ENCODE measurements at regions not wholly inside any gene's neighbourhood (a gene's known extent, or its start where the extent isn't known, plus 50 kb on each side); places are given as distances from the start of the nearest gene placed in this dataset.

- in situ Hi-C loops (cut with HindIII; ENCODE audit: low pct_unique_long_range_greater_than_20kb, low sequenced_read_pairs) = no loop called here
- no peak for DNase-seq (ENCODE audit: low read depth, low spot score)
Measured at GRCh38 chr2:181224866-181225265, 232.3 kb upstream of the ITGA4 start.

DNA sequence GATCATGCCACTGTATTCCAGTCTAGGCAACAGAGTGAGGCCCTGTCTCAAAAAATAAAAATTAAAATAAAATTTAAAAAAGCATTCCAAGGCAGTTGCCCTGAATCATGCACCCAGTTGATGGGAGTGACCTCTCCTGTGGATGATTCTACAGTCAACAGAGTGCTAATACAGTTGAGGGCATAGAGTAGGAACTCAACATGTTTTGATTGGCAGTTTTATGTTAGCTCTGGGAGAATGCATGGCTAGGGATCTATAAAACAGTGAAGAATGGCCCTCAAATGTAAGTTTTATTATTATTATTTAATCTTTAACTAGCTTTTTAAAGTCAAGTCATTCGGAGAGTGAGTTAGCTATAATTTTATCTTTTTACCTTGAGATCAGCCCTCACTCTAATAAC lies 228.5 kb upstream of the ITGA4 start:
- in situ Hi-C loops (cut with HindIII; ENCODE audit: low pct_unique_long_range_greater_than_20kb, low sequenced_read_pairs) = no loop called here
- DNase-seq (ENCODE audit: low read depth, low spot score) = no peak

DNA sequence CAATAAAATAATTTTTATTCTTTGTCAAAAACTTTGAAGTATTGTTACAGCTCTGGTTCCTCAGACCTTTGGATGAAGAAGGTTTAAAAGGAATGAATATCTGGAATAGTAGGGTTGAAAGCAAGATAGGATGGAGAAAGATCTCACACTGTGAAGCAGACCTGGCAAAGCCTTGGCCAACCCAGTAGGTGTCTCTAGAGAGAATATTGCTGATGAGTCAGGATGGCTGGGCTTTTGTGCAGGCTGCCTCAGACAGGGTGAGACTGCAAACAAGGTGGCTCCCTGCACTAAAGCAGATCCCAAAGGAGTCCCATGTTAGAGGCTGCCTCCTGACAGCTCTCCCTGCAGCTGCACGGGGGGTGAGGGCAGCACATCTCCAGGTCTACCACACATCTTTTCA lies 226.0 kb upstream of the ITGA4 start:
- in situ Hi-C loops (cut with HindIII; ENCODE audit: low pct_unique_long_range_greater_than_20kb, low sequenced_read_pairs) = no loop called here
- DNase-seq (ENCODE audit: low read depth, low spot score) = peak; percentile 2

DNA sequence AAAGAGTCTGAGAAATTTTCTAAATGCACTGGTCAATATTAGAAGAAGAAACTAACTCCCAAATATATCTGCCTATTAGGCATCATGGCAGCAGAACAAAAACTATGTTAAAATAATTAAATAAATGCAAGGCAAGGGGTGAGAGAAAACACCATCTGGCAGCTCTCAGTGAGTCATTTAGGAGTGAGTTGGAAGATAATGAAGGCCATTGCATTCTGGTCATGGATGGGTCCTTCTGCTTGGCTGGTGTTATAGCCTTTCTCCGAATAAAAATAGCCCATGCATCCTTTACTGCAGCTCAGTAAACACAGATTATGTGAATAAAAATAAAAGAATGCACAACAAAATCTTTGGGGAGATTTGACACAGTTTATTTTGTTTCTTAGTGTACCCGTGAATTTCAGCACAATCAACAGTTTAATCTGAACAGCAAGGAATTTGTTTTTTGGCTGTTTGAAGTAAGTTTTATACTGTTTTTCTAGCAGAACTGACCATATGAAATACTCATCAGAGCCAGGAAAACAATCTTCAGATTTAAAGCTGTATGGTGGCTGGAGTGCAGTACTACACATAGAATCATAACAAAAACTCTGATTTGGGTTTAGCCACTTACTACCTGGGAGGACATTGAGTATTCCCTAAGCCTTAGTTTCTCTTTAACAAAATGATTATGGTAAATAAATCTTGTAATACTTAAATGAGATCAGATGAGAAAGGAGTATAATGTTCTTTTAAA lies 225.1 kb upstream of the ITGA4 start:
- DNase-seq (ENCODE audit: low read depth, low spot score) = no peak
- in situ Hi-C loops (cut with HindIII; ENCODE audit: low pct_unique_long_range_greater_than_20kb, low sequenced_read_pairs) = no loop called here

- no peak for DNase-seq (ENCODE audit: low read depth, low spot score)
- in situ Hi-C loops (cut with HindIII; ENCODE audit: low pct_unique_long_range_greater_than_20kb, low sequenced_read_pairs) = no loop called here
Measured at GRCh38 chr2:181234487-181234891, 222.7 kb upstream of the ITGA4 start.

DNA sequence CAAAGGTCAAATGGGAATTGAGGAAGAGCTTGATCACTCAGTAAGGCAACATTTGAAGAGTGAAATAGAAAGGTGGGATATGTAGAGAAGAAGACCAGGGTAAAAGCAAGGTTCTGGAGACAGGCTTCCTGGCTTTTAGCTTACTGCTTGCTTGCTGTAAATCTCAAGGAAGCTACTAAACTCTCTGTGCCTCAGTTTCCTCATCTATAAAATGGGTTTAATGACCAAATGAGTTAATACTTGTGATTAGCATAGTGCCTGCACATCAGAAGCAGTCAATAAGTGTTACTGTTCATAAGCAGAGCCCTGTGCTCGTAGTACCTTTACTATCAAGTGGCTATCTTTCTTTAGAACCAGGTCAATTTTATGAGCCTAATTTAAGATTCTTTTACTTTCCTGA lies 222.2 kb upstream of the ITGA4 start:
- in situ Hi-C loops (cut with HindIII; ENCODE audit: low pct_unique_long_range_greater_than_20kb, low sequenced_read_pairs) = no loop called here
- no peak for DNase-seq (ENCODE audit: low read depth, low spot score)

DNA sequence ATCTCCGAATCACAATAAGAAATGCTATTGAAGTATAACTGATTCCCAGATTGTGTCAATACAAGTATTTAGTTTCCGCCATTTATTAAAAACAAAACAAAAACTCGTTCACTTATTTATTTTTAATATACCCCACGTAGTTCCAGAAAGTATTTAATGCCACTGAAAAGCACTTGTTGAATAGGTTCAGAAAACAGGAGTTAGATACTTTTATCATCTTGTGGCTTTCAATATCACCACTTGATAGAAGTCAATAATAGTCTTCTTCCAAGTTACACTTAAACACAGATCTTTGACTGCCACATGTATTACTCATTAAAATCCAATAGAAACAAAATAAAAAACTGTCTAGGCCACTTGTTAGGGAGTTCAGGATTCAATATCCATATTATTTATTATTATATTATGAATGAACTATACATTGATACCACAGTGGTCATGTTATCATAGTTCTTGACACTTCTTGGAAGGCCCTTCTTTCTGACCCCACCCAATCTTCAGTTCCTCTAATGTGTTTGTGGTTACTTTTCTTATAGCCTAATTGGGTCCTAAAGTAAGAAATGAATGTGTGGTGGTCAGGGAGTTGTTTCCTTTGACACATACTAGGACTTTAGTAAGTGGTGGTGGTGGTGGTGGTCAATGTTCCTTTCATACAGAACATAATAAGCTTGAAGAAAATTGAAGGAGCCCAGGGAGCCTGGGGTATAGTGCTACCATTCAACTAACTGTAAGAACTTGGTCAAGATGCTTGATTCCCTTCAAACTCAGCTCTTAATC lies 221.3 kb upstream of the ITGA4 start:
- in situ Hi-C loops (cut with HindIII; ENCODE audit: low pct_unique_long_range_greater_than_20kb, low sequenced_read_pairs) = no loop called here
- DNase-seq (ENCODE audit: low read depth, low spot score) = no peak

DNA sequence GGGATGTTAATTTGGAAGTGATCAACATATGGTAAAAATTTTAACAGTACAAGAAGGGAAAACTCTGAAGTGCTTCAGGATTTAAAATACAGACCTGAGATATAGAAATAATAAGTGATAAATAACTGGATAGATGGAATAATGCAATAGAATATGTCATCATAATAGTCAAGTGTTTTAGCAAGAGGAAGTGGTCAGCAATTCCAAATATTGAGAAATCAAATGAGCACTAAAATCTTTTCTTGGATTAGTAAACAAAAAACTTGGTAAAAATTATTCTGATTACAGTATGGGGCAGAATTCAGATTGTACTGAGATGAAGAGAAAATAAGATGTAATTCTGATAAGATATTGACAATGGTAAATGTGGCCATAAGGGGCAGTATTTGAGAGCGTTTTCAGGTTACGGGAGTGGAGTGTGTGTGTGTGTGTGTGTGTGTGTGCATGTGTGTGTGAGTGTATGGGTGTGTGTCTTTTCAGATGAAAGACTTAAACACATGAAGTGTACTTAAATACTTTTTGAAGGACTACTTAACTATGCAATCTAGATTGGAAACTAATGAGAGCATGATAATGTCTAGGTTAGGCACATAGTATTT lies 217.9 kb upstream of the ITGA4 start:
- in situ Hi-C loops (cut with HindIII; ENCODE audit: low pct_unique_long_range_greater_than_20kb, low sequenced_read_pairs) = no loop called here
- peak; percentile 15 for DNase-seq (ENCODE audit: low read depth, low spot score)

GRCh38 chr2:181240844-181241243 lies 216.3 kb upstream of the ITGA4 start:
- in situ Hi-C loops (cut with HindIII; ENCODE audit: low pct_unique_long_range_greater_than_20kb, low sequenced_read_pairs) = no loop called here
- DNase-seq (ENCODE audit: low read depth, low spot score) = peak; percentile 3

DNA sequence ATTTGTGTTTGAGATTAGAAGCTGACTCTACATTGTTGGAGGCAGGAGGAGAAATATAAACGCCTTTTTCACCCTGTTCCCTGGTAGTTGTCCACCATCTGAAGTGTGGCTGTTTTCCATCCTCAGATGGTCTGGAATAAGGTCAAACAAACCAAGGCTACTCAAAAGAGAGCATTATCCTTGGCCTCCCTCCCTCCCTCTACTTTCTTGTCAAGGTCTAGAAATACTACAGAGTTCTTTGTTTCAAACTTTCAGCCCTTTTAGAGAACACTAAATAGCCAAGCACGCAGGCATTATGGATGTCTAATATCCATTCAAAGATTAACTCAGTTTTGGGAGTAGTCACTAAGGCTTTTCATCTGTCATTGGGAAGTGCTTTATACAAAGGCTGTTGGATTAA lies 215.8 kb upstream of the ITGA4 start:
- in situ Hi-C loops (cut with HindIII; ENCODE audit: low pct_unique_long_range_greater_than_20kb, low sequenced_read_pairs) = no loop called here

DNA sequence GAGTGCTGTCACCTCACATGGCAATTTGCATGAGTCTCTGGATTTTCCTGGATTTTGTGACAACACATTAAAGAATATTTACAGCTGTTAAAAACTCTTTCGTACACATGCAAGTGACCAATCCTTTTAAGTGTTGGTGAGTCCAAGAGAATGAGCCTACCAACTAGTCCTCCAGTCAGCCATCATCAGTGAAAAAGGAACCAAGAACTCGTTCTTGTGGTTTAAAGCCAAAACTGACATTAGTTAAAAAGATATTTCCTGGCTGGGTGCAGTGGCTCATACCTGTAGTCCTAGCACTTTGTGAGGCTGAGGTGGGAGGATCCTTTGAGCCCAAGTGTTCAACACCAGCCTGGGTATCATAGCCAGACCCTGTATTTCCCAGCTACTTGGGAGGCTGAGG lies 215.4 kb upstream of the ITGA4 start:
- no peak for DNase-seq (ENCODE audit: low read depth, low spot score)
- in situ Hi-C loops (cut with HindIII; ENCODE audit: low pct_unique_long_range_greater_than_20kb, low sequenced_read_pairs) = no loop called here

More for the DNA sequence above, 215.8 kb upstream of the ITGA4 start:
- DNase-seq (ENCODE audit: low read depth, low spot score) = peak; percentile 84

- DNase-seq (ENCODE audit: low read depth, low spot score) = no peak
- in situ Hi-C loops (cut with HindIII; ENCODE audit: low pct_unique_long_range_greater_than_20kb, low sequenced_read_pairs) = no loop called here
Measured at GRCh38 chr2:181242262-181242661, 214.9 kb upstream of the ITGA4 start.

- DNase-seq (ENCODE audit: low read depth, low spot score) = peak; percentile 50
- in situ Hi-C loops (cut with HindIII; ENCODE audit: low pct_unique_long_range_greater_than_20kb, low sequenced_read_pairs) = no loop called here
Measured at GRCh38 chr2:181243319-181243718, 213.9 kb upstream of the ITGA4 start.

DNA sequence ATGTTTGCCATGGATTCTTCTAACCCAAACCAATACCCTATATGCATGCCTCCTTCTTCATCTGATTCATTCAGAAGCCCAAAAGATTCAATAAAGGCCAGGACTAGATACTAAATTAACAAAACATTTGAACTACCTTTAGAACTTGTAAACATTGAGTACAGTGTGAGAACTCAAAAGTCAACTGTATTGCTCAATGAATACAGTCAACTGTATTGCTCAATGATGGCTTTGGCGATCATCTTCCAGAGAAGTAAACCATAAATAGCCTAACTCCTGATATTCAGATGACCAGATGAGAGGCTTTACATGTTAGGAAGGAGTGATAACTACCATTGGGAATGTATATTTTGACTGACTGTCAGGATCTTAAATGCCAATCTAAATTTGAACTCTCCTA lies 206.5 kb upstream of the ITGA4 start:
- in situ Hi-C loops (cut with HindIII; ENCODE audit: low pct_unique_long_range_greater_than_20kb, low sequenced_read_pairs) = no loop called here
- DNase-seq (ENCODE audit: low read depth, low spot score) = no peak

DNA sequence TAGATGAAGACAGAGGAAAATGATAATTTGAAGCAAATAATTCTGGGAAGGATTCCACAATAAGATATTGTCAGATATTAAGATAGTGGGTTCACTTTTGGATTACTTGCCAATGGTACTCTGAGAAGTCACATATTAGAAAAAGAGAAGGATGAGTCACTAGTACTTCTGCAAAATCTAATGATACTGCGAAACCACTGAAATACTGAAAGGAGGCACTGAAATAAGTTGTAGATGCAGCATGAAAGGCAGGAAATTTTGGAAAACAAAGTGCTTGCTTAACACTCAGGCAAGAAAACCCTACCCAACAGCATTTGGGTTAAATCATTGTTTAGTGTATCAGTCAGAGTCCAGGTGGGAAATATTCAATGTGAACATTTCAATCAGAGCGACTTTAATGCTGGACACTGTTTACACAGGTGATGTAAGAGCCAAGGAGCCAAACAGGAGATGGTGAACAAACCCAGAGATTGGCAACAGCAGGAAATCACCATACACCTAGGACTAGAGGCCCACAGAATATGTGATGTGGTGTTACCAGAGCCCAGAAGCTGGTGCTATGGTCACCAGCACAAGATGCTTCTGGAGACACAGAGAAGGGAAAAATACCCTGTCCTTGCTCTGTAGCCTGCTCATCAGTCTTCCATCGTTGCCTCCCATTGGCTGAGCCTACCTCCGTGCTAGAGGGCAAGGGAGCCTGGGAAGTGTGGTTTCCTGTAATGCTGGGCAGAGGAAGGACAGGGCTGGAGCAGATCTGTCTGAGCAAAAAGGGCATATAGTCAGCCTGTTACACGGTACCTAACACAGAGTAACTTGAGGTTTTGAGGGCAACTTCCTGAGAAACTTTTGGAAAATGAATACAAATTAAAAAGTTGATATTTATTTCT lies 204.7 kb upstream of the ITGA4 start:
- DNase-seq (ENCODE audit: low read depth, low spot score) = no peak

GRCh38 chr2:181253438-181253837 lies 203.7 kb upstream of the ITGA4 start:
- DNase-seq (ENCODE audit: low read depth, low spot score) = no peak
- in situ Hi-C loops (cut with HindIII; ENCODE audit: low pct_unique_long_range_greater_than_20kb, low sequenced_read_pairs) = no loop called here

More for the DNA sequence above, 204.7 kb upstream of the ITGA4 start:
- in situ Hi-C loops (cut with HindIII; ENCODE audit: low pct_unique_long_range_greater_than_20kb, low sequenced_read_pairs) = no loop called here

GRCh38 chr2:181255651-181256050 lies 201.5 kb upstream of the ITGA4 start:
- no peak for DNase-seq (ENCODE audit: low read depth, low spot score)
- in situ Hi-C loops (cut with HindIII; ENCODE audit: low pct_unique_long_range_greater_than_20kb, low sequenced_read_pairs) = no loop called here

GRCh38 chr2:181258720-181259119 lies 198.5 kb upstream of the ITGA4 start:
- DNase-seq (ENCODE audit: low read depth, low spot score) = peak; percentile 27
- in situ Hi-C loops (cut with HindIII; ENCODE audit: low pct_unique_long_range_greater_than_20kb, low sequenced_read_pairs) = no loop called here
